ENCODE measurements at regions not wholly inside any gene's neighbourhood (a gene's known extent, or its start where the extent isn't known, plus 50 kb on each side); places are given as distances from the start of the nearest gene placed in this dataset.
"Not testable (repeated sequence)": the region's sequence is repeated elsewhere in the genome, so short reads cannot be mapped to it uniquely, and the experiment has no call there.

DNA sequence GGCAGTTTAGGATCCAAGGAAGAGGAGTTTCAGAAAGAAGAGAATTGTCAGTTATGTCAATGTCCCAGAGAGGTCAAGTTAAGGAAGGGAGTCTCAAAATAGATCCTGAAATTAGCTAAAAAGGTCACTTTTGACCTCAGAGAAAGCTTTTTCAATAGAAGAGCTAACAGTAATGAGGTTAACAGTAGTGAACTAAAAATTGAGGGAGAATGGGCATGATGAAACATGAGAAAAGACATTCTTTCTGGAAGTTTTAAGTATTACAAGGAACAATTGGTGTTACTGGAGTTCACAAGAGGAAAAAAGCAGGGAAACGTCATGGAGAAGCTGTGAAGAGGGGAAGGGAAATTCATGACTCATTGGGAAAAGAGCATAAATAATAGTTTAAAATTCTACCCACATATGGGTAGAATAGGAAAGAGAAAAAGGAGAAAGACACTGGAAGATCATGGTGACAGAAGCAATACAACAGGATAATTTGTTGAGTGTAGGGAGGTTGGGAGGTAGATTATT, 381.2 kb upstream of the FAR2 start:
- Histone ChIP-seq H3K4me1 (ENCODE audit: insufficient read depth) (no peaks in the 10 kb centered on the region), H3K27ac (ENCODE audit: low read depth) (peak overlapping the region; percentile 23)
- WGBS: 46% methylated on average over 1 of the region's 1 CpG

GRCh38 chr12:28770322-28770721, 378.8 kb upstream of the FAR2 start:
- no peak for DNase-seq (ENCODE audit: extremely low spot score)
- no peak overlapping the region for H3K27ac ChIP-seq (ENCODE audit: low read depth)
- no peak overlapping the region for H3K4me3 ChIP-seq (ENCODE audit: low read depth, low read length)
- 81% methylated on average over 5 of the region's 5 CpGs for WGBS
- H3K4me1 ChIP-seq (ENCODE audit: insufficient read depth): no peaks in the 10 kb centered on the region
- no peaks in the 10 kb centered on the region for H3K36me3 ChIP-seq (ENCODE audit: insufficient read depth)

More for the DNA sequence above, 381.2 kb upstream of the FAR2 start:
- Histone ChIP-seq H3K36me3 (ENCODE audit: insufficient read depth) (no peaks in the 10 kb centered on the region), H3K4me3 (ENCODE audit: low read depth, low read length) (no peak overlapping the region)
- no peak for DNase-seq (ENCODE audit: extremely low spot score)

DNA sequence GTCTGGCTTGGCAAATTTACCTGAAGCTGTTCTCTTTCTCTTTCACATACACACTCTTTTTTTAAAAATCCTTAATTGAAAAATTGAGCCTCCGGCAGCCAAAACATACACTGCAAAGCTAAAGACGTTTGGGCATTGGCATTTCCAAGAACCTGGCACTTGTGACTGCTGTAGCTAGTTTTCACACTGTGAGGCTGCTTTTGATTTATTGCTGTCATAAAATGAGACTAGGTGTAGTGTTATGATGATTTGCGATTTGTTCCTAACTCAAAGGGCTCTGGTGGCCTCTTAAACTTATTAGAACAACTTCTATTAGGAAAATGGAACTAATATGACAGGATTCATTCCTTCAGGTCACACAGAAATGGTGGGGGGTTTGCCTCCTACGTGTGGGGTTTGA, 377.1 kb upstream of the FAR2 start:
- WGBS: 69% methylated on average over 4 of the region's 4 CpGs
- Histone ChIP-seq H3K4me3 (ENCODE audit: low read depth, low read length) (no peak overlapping the region), H3K4me1 (ENCODE audit: insufficient read depth) (no peaks in the 10 kb centered on the region), H3K27ac (ENCODE audit: low read depth) (no peak overlapping the region), H3K36me3 (ENCODE audit: insufficient read depth) (no peaks in the 10 kb centered on the region)
- no peak for DNase-seq (ENCODE audit: extremely low spot score)

- Histone ChIP-seq H3K4me3 (ENCODE audit: low read depth, low read length) (no peak overlapping the region), H3K4me1 (ENCODE audit: insufficient read depth) (no peaks in the 10 kb centered on the region), H3K36me3 (ENCODE audit: insufficient read depth) (no peaks in the 10 kb centered on the region), H3K27ac (ENCODE audit: low read depth) (no peak overlapping the region)
- no peak for DNase-seq (ENCODE audit: extremely low spot score)
- 97% methylated on average over 4 of the region's 4 CpGs for WGBS
Measured at GRCh38 chr12:28775556-28775955, 373.5 kb upstream of the FAR2 start.

- no peak overlapping the region for H3K4me3 ChIP-seq (ENCODE audit: low read depth, low read length)
- DNase-seq (ENCODE audit: extremely low spot score): no peak
- H3K36me3 ChIP-seq (ENCODE audit: insufficient read depth): no peaks in the 10 kb centered on the region
- H3K27ac ChIP-seq (ENCODE audit: low read depth): no peak overlapping the region
- no peaks in the 10 kb centered on the region for H3K4me1 ChIP-seq (ENCODE audit: insufficient read depth)
- 51% methylated on average over 1 of the region's 1 CpG for WGBS
Measured at GRCh38 chr12:28776220-28776619, 372.9 kb upstream of the FAR2 start.

GRCh38 chr12:28776913-28777422, 372.1 kb upstream of the FAR2 start:
- 82% methylated on average over 5 of the region's 5 CpGs for WGBS
- no peaks in the 10 kb centered on the region for H3K36me3 ChIP-seq (ENCODE audit: insufficient read depth)
- no peak overlapping the region for H3K4me3 ChIP-seq (ENCODE audit: low read depth, low read length)
- DNase-seq (ENCODE audit: extremely low spot score): no peak
- no peak overlapping the region for H3K27ac ChIP-seq (ENCODE audit: low read depth)
- H3K4me1 ChIP-seq (ENCODE audit: insufficient read depth): no peaks in the 10 kb centered on the region

DNA sequence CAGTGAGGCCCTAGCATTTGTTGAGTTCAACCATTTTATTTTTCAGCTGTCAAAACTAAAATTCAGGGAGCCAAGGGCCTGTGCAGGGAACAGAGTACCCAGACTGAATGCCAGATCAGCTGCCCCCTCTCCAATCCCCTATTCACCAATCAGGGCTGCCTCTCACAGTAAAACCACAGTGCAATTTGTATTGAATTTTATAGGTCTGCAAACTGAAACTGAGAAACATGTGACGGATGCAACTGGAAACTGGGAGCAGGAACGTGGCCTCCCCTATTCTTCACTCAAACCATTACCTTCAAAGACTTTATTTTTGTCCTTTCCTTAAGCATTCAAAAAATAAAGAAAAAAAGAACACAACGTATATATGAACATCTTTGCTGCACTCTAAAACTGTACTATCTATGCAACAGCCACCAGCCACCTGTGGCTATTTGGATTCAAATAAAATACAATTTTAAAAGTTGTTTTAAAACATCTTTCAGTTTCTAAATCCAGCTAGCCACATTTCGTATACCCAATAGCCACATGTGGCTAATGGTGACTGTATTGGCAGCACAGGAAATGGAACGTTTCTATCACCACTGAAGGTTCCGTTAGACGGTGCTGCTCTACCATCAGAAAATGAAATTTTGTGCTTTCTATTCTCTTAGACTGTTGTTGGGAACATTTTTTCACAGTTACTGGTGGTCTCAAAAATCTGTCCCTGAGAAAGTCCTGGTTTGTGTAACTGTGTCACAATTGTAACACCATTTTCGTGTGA, 371.3 kb upstream of the FAR2 start:
- H3K4me3 ChIP-seq (ENCODE audit: low read depth, low read length): no peak overlapping the region
- 88% methylated on average over 8 of the region's 8 CpGs for WGBS
- H3K4me1 ChIP-seq (ENCODE audit: insufficient read depth): no peaks in the 10 kb centered on the region
- no peaks in the 10 kb centered on the region for H3K36me3 ChIP-seq (ENCODE audit: insufficient read depth)
- no peak overlapping the region for H3K27ac ChIP-seq (ENCODE audit: low read depth)
- DNase-seq (ENCODE audit: extremely low spot score): no peak

- no peak overlapping the region for H3K27ac ChIP-seq (ENCODE audit: low read depth)
- WGBS: 95% methylated on average over 2 of the region's 2 CpGs
- H3K36me3 ChIP-seq (ENCODE audit: insufficient read depth): no peaks in the 10 kb centered on the region
- no peak for DNase-seq (ENCODE audit: extremely low spot score)
- no peaks in the 10 kb centered on the region for H3K4me1 ChIP-seq (ENCODE audit: insufficient read depth)
- H3K4me3 ChIP-seq (ENCODE audit: low read depth, low read length): no peak overlapping the region
Measured at GRCh38 chr12:28780096-28780495, 369.0 kb upstream of the FAR2 start.

- WGBS: 72% methylated on average over 5 of the region's 5 CpGs
- Histone ChIP-seq H3K4me3 (ENCODE audit: low read depth, low read length) (no peak overlapping the region), H3K4me1 (ENCODE audit: insufficient read depth) (no peaks in the 10 kb centered on the region), H3K27ac (ENCODE audit: low read depth) (no peak overlapping the region), H3K36me3 (ENCODE audit: insufficient read depth) (no peaks in the 10 kb centered on the region)
- no peak for DNase-seq (ENCODE audit: extremely low spot score)
Measured at GRCh38 chr12:28780960-28781359, 368.1 kb upstream of the FAR2 start.

- H3K4me1 ChIP-seq (ENCODE audit: insufficient read depth): no peaks in the 10 kb centered on the region
- H3K36me3 ChIP-seq (ENCODE audit: insufficient read depth): no peaks in the 10 kb centered on the region
- no peak overlapping the region for H3K4me3 ChIP-seq (ENCODE audit: low read depth, low read length)
- no peak overlapping the region for H3K27ac ChIP-seq (ENCODE audit: low read depth)
- DNase-seq (ENCODE audit: extremely low spot score): no peak
- WGBS: 78% methylated on average over 10 of the region's 10 CpGs
Measured at GRCh38 chr12:28781671-28782652, 367.1 kb upstream of the FAR2 start.

DNA sequence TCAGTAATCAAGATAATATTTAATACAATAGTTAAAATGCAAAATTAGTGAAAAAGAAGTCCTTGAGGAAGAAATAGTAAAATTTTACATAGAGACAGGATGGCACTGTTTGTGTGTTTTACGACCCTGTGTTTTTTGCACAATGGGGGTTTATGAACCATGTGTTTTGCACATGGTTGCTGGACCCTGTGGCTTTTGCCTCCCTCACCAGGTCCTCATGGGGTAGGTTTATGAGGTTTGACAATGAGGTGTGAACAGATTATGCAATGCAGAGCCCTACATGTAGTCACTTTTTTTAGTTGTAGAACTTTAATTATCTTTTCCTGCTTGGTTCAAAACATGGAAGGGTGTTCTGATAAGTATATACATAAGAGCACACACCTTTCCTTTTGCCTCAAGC, 366.3 kb upstream of the FAR2 start:
- WGBS: 92% methylated on average over 1 of the region's 1 CpG
- Histone ChIP-seq H3K27ac (ENCODE audit: low read depth) (no peak overlapping the region), H3K4me1 (ENCODE audit: insufficient read depth) (no peaks in the 10 kb centered on the region), H3K36me3 (ENCODE audit: insufficient read depth) (no peaks in the 10 kb centered on the region), H3K4me3 (ENCODE audit: low read depth, low read length) (no peak overlapping the region)
- no peak for DNase-seq (ENCODE audit: extremely low spot score)

GRCh38 chr12:28787151-28787550, 361.9 kb upstream of the FAR2 start:
- no peaks in the 10 kb centered on the region for H3K36me3 ChIP-seq (ENCODE audit: insufficient read depth)
- 92% methylated on average over 2 of the region's 2 CpGs for WGBS
- no peaks in the 10 kb centered on the region for H3K4me1 ChIP-seq (ENCODE audit: insufficient read depth)
- H3K4me3 ChIP-seq (ENCODE audit: low read depth, low read length): no peak overlapping the region
- no peak for DNase-seq (ENCODE audit: extremely low spot score)
- H3K27ac ChIP-seq (ENCODE audit: low read depth): no peak overlapping the region

DNA sequence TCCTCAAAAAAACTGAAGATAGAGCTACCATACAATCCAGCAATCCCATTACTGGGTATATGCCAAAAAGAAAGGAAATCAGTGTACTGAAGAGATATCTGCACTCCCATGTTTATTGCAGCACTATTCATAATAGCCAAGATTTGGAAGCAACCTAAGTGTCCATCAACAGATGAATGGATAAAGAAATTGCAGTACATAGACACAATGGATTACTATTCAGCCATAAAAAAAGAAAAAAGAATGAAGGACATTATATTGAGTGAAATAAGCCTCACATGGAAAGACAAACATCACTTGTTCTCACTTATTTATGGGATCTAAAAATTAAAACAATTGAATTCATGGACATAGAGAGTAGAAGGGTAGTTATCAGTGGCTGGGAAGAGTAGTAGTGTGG, 360.8 kb upstream of the FAR2 start:
- not testable (repeated sequence) for H3K4me3 ChIP-seq (ENCODE audit: low read depth, low read length); H3K4me1 ChIP-seq (ENCODE audit: insufficient read depth)

More for the DNA sequence above, 360.8 kb upstream of the FAR2 start:
- not testable (repeated sequence) for H3K36me3 ChIP-seq (ENCODE audit: insufficient read depth); H3K27ac ChIP-seq (ENCODE audit: low read depth); DNase-seq (ENCODE audit: extremely low spot score)

Data from urinary bladder (tissue), 3 donors.